GM10266 (cell line): ENCODE measurements at regions not wholly inside any gene's neighbourhood (a gene's known extent, or its start where the extent isn't known, plus 50 kb on each side); places are given as distances from the start of the nearest gene placed in this dataset.

Source experiments
- DNase-seq: peaks from one replicate; pipeline ENCODE4 v3.0.0; 2012; ENCODE audit errors: extremely low spot score
- TF ChIP-seq, protein P1 (sequence below): IDR thresholded peaks from 2 replicates; pipeline ENCODE4 v1.5.1; 2012; ENCODE audit warnings: mild to moderate bottlenecking, low read depth; ENCODE audit not compliant: control insufficient read depth, insufficient read depth; ENCODE audit errors: missing control alignments

DNA sequence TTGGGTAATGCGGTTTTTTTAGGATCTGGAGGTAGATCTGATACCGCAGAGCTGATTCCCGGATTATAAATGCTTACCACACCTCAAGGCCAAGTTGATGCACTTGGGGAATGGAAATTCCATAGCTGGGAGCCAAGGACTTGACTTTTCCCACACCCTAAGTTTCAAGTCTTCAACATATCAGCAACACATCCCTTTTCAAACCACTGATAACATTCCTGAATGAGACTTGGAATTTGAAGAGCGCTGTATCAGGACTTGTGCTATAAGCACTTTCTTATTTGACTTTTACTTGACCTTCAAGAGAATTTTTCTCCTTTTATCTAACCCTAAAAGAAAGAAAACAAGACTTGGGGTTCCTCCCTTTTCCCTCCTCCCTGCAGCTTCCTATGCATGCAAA lies 90.6 kb upstream of the NAA20 start:
- TF ChIP-seq, protein P1, sequence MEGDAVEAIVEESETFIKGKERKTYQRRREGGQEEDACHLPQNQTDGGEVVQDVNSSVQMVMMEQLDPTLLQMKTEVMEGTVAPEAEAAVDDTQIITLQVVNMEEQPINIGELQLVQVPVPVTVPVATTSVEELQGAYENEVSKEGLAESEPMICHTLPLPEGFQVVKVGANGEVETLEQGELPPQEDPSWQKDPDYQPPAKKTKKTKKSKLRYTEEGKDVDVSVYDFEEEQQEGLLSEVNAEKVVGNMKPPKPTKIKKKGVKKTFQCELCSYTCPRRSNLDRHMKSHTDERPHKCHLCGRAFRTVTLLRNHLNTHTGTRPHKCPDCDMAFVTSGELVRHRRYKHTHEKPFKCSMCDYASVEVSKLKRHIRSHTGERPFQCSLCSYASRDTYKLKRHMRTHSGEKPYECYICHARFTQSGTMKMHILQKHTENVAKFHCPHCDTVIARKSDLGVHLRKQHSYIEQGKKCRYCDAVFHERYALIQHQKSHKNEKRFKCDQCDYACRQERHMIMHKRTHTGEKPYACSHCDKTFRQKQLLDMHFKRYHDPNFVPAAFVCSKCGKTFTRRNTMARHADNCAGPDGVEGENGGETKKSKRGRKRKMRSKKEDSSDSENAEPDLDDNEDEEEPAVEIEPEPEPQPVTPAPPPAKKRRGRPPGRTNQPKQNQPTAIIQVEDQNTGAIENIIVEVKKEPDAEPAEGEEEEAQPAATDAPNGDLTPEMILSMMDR, result no peak

DNA sequence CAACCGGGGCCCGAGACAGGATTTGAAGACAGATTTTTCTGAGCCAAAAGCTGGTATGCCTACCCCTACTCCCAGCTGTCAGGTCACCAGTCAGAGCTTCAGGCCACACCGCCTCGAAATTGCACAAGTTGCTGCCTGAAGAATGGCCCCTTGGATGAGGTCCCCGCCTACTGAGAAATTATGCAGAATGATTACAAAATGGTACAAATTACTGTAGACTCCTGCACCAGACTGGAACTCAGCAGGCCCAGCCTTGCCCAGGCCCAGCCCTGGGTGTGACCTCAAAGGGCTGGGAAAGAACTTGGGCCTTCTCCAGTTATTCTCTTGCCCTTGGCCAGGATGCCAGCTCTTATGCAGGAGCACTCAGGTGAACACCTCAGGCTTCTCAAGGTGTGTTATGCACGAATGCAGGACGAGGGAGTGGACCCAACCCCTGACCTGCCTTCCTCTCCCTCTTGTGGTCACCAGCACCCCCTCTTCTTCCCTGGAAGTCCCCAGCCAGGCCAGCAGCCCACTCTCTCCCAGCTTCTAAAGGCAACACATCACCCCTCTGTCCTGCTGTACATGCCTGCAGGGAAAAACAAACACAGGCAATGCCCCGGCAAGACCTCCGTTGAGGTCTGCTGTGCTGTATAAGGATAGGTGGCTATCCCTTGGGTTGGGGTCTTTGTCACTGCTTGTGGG lies 88.7 kb upstream of the NAA20 start:
- DNase-seq, result no peak

More for the DNA sequence above, 90.6 kb upstream of the NAA20 start:
- no peak for DNase-seq

GRCh38 chr20:19929012-19929360 lies 88.2 kb upstream of the NAA20 start:
- TF ChIP-seq, protein P1, result no peak

More for the DNA sequence above, 88.7 kb upstream of the NAA20 start:
- TF ChIP-seq, protein P1, result no peak

DNA sequence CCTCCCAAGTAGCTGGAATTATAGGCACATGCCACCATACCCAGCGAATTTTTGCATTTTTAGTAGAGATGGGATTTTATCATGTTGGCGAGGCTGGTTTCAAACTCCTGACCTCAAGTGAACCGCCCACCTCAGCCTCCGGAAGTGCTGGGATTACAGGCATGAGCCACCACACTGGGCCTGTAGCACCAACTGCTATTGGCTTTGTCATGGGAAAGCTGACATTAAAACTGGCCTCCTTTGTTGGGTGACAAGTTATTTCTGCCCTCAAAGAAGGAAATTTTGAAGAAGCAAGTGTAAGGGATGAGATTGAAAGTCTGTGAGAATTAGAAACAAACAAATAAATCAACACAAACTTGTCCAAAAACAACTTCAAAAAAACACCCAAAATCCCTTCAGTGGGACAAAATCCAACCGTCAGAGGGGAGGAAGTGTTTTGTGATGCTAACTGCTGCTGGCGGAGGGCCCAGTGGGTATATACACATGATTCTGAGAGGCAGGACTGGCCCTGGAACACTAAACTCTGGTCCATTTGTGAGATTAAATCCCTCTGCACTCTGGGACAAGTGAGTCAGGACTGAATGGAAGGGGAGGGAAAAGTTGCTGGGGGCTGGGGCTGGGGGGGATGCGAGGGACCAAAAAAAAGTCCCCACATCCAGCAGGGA lies 87.5 kb upstream of the NAA20 start:
- no peak for DNase-seq
- TF ChIP-seq, protein P1, result no peak

More at GRCh38 chr20:19929012-19929360, 88.2 kb upstream of the NAA20 start:
- no peak for DNase-seq

DNA sequence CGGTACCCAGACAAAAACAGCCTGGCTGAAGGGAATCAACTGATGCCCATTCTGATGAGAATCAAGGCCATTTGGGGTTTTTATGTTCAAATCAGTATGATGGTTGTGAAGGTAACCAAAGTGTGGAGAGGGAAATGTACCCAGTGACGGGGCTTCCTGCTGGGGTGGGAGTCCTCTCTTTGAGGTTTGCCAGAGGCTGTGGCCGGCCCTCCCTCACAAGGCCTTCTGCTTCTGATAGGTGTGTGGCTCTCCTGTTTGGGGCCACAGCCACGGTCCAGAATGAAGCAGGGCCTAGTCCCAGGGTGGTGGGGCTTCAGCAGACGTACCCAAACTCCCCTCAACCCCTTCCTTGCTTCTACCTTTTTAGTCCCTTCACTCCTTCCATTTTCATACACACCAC lies 86.7 kb upstream of the NAA20 start:
- TF ChIP-seq, protein P1, result no peak
- DNase-seq, result no peak

DNA sequence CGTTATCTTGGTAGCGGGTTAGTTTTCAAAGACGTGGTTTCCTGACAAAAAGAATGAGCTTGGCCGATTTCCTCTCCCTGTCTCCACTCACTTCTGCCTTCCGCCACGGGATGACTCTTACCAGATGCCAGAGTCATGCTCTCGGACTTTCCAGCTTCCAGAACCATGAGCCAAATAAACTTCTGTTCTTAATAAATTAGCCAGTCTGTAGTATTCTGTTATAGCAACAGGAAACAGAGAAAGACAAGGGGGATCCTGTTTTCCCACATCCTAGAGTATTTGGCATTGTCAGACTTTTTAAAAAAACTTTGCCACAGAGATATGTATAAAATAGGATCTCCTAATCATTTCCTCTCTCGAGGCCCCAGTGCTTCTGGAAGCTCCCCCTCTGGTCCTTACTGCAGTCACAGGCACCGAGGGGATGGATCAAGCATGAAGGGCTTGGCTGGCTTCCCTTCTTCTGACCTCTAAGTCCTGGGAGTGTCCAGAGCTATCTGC lies 84.9 kb upstream of the NAA20 start:
- TF ChIP-seq, protein P1, result no peak
- DNase-seq, result no peak
